Right ventricle myocardium inferior (tissue), 1 donor: ENCODE measurements at regions not wholly inside any gene's neighbourhood (a gene's known extent, or its start where the extent isn't known, plus 50 kb on each side); places are given as distances from the start of the nearest gene placed in this dataset.

ENCODE experiments used
- ATAC-seq: fragments of 200-7000 bp; cut with Tn5 transposase; one replicate; pipeline ENCODE4 v1.9.1; 2020; ENCODE audit warnings: mild to moderate bottlenecking, moderate library complexity
- DNase-seq: peaks from one replicate; pipeline ENCODE4 v3.0.0; 2021; ENCODE audit errors: missing footprints
- intact Hi-C: fragments of 100-400 bp; cut with DNase I; formaldehyde crosslinking; loops from one replicate; pipeline ENCODE4 v1.11.0; 2022
- donor health status: DM: no; HTN: yes; CAD: no; lungs with severe emphysema.

DNA sequence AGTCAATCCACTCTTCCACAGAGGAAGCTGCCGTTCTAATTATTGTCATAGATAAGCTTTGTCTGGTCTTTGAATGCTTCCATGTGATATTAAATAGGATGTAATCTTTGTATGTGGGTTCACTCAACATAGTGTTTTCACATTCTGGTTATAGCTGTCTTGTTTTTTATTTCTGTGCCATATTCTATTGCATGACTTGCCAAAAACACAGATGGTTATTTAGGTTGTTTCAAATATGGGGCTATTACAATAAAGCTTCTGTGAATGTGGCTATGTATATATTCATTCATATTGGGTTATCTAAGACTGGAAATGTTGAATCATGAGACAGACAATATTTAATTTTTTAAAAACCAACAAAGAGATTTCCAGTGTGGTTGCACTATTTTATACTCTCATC, 1109.3 kb upstream of the LRRTM3 start:
- DNase-seq = no peak
- ATAC-seq = no peak
- intact Hi-C loops = no loop called here

- intact Hi-C loops = no loop called here
- DNase-seq = no peak
- no peak for ATAC-seq
Measured at GRCh38 chr10:65818990-65819389, 1106.8 kb upstream of the LRRTM3 start.

- intact Hi-C loops = no loop called here
- ATAC-seq (no peak), DNase-seq (no peak)
Measured at GRCh38 chr10:65827359-65827758, 1098.5 kb upstream of the LRRTM3 start.

- no peak for ATAC-seq
- no peak for DNase-seq
- intact Hi-C loops = no loop called here
Measured at GRCh38 chr10:65838811-65839210, 1087.0 kb upstream of the LRRTM3 start.

DNA sequence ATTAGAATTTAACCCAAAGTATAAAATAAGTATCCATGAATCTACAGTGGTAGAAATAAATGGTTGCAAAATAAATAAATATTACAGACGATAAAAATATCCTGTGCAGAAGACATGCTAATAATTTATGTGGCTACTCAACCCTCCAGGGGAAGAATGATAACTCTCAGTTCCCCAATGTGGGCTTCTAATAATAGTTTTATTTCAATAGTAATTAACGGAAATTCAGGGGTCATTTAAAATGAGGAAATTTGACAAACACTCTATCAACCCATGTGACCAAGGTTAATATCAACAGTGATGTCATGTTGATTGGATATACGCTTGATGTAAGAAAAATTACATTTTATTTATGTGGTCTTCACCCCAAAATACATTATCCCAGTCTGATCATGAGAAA, 1082.6 kb upstream of the LRRTM3 start:
- intact Hi-C loops = no loop called here
- ATAC-seq = no peak
- no peak for DNase-seq

GRCh38 chr10:65845916-65846315, 1079.9 kb upstream of the LRRTM3 start:
- intact Hi-C loops = no loop called here
- DNase-seq (no peak), ATAC-seq (no peak)

DNA sequence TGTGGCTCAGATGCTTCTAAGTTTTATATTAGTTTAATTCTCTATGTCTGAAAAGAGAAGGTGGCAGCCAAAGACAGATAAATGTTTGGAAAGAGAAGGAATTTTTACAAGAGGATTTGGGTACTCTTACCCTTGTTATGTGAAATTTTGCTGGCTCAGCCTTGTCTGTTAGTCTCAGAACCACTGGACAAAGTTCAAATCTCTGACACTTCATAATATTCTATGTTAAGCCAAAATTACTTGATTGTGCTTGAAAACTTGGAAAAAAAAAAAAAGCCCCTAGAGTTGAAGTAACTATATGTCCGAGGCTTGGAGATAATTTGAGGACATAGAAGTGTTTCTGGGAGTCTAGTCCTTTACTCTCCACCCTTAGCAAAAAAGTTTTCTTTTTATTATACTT, 1079.3 kb upstream of the LRRTM3 start:
- intact Hi-C loops = no loop called here
- DNase-seq (no peak), ATAC-seq (no peak)

DNA sequence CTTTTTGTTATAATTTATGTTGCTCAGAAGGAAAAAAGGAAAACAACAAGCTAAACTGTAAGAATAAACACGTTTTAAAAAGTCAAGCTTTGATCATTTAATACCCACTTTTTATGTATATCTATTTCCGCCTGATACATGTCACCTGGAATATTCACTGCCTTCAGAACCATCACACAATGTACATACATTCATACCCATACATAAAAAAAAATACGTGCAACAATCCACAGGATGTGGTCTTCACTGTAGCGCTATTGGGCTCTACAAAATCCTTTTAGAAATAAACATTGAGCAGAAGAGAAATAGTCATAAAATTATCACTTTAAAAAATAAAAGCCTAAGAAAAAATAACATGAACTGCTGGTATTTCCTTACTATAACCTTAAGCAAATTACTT, 1078.9 kb upstream of the LRRTM3 start:
- ATAC-seq (no peak), DNase-seq (no peak)
- intact Hi-C loops = no loop called here

DNA sequence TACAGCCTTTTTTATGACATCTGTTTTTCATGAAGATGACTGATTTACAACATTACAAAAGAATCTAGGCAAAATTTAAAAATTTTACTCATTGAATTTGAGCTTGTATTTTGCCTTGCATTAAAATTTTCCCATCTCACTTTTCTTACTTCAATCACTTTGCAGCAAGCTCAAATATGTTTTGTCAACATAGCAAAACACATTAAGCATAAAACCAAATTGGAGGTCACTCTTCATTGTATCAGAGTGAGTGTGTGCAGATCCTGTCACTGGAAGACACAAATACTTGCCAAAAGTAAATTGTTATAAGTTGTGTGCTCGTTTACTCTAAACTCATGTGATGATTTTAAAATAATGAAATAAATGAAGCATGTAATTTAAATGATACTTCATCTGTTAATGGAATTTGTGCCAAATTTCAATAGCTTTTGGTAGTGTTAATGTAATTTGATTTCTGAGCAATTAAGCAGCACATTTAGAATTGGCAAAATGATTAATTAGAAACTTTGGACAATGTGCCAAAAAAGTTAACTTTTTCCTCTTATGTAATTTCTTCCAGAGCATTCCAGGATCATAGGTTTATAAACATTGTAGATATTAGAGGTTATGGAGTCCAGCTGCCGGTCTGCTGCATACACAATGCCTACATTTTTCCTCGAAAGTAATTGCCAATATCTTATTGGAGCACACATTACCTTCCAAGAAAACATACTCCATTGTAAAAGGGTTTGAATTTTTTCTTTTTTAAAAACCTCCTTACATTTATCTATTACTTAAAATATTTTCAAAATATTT, 1078.2 kb upstream of the LRRTM3 start:
- no peak for DNase-seq
- intact Hi-C loops = no loop called here
- ATAC-seq = no peak

DNA sequence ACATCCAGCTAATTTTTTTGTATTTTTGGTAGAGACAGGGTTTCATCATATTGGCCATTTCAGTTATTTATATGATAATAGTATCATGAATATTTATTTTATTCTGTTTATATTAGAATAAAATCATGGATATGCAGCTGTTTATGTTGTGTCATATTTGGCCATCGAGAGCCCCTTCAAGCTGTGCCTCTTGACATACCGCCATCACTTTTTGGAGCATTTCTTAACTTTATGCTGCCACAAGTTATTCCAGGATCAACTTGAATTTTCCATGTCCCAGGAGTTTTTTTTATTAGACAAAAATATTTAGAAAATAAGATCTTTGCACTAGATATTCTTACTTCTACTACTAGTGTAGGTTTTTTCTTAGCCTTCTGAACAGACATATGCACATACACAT, 1067.0 kb upstream of the LRRTM3 start:
- DNase-seq = no peak
- intact Hi-C loops = no loop called here
- no peak for ATAC-seq

DNA sequence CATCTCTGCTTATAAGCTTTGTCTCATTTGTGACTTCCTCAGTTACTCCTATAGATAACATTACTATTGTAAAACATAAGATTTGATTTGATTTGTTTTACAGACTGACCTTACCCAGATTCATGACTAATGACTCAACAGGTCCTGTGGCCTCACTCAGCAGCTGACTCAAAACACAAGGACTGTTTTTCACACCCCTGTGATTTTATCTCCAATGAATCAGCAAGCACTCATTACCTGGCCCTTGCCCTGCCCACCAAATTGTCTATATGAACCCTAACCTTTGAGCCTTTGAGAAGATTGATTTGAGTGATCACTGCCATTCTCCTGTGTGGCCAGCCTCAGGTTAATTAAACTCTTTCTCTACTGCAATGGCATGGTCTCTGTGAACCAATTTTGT, 1064.6 kb upstream of the LRRTM3 start:
- DNase-seq (no peak), ATAC-seq (no peak)
- intact Hi-C loops = no loop called here
